Heart left ventricle (tissue), 16 donors: ENCODE measurements at regions not wholly inside any gene's neighbourhood (a gene's known extent, or its start where the extent isn't known, plus 50 kb on each side); places are given as distances from the start of the nearest gene placed in this dataset.
A peak's percentile ranks its signal among the peaks of the same experiment; 100 is the strongest.

Source experiments
- ATAC-seq, 4 donors: fragments of 200-7000 bp; cut with Tn5 transposase; one replicate each; pipeline ENCODE4 v1.9.1; 2020 to 2022; ENCODE audit warnings: moderate library complexity in 4 of 4, mild to moderate bottlenecking in 3 of 4, moderate number of reproducible peaks in 1 of 4
- DNase-seq, 5 donors: peaks; one replicate each; pipeline ENCODE4 v3.0.0-alpha.2; 2020
- H3K27ac ChIP-seq, 12 donors: fragments of 200-600 bp; sonication (generic) in 4 of 12; one replicate each; pipeline versions ENCODE4 v1.5.0 to v1.8.0; 2016 to 2022; ENCODE audit warnings: mild to moderate bottlenecking in 2 of 12
- H3K27me3 ChIP-seq, 9 donors: fragments of 200-600 bp; sonication (generic) in 2 of 9; one replicate each; pipeline versions ENCODE4 v1.5.1 to v1.8.0; 2016 to 2022; ENCODE audit warnings: mild to moderate bottlenecking in 3 of 9
- H3K36me3 ChIP-seq, 9 donors: fragments of 200-600 bp; sonication (generic) in 2 of 9; one replicate each; pipeline versions ENCODE4 v1.5.0 to v1.8.0; 2018 to 2022; ENCODE audit warnings: mild to moderate bottlenecking in 2 of 9
- H3K4me1 ChIP-seq, 12 donors: fragments of 200-600 bp; sonication (generic) in 4 of 12; one replicate each; pipeline versions ENCODE4 v1.5.0 to v1.8.0; 2016 to 2022; ENCODE audit warnings: mild to moderate bottlenecking in 3 of 12
- H3K4me3 ChIP-seq, 12 donors: fragments of 200-600 bp; sonication (generic) in 4 of 12; one replicate each; pipeline versions ENCODE4 v1.5.0 to v1.8.0; 2017 to 2022; ENCODE audit warnings: mild to moderate bottlenecking in 9 of 12, moderate library complexity in 4 of 12
- H3K9me3 ChIP-seq, 12 donors: fragments of 200-600 bp; sonication (generic) in 4 of 12; one replicate each; pipeline versions ENCODE4 v1.5.0 to v1.8.0; 2016 to 2022; ENCODE audit warnings: mild to moderate bottlenecking in 1 of 12
- CTCF ChIP-seq, 12 donors: fragments of 200-600 bp; sonication (generic) in 4 of 12; IDR thresholded peaks; one replicate each; pipeline versions ENCODE4 v1.5.0 to v1.8.0; 2018 to 2022; ENCODE audit warnings: antibody characterized with exemption in 12 of 12, mild to moderate bottlenecking in 5 of 12
- POLR2A ChIP-seq, 2 donors: fragments of 450-650 bp; IDR thresholded peaks; one replicate each; pipeline ENCODE4 v1.6.1; 2017; ENCODE audit warnings: antibody characterized with exemption in 2 of 2, mild to moderate bottlenecking in 2 of 2, moderate library complexity in 2 of 2
- WGBS, 4 donors: extraction: QIAGEN DNeasy Blood & Tissue Kit in 2 of 4; methylation state at CpG; one replicate each; pipeline versions ENCODE4 v1.1.5 to v1.1.7; 2013 to 2018; 5-methylcytosine and 5-hydroxymethylcytosine counted together
- intact Hi-C, 10 donors: fragments of 100-400 bp; cut with DNase I; formaldehyde crosslinking; loops; one replicate each; pipeline versions ENCODE4 v1.11.1 to v1.14.2; 2022
- donor health status: ischemic (EF 13 %, LVEDD 7.1; RV severe dilation, severe dysfunction).
- donor health status: healthy with polysubstance abuse.
- donor health status: DM: no; HTN: yes; CAD: no.
- donor health status: DM: no; HTN: no; CAD: no.
- donor health status: ischemic (EF 25% LVEDD 6.9; RV normal size, moderate dysfunction).
- donor health status: ischemic (EF 25% LVEDD 5.7; RV mildly dilated, moderate dysfunction).
- donor health status: healthy.
- donor health status: DM: yes; HTN: yes; CAD: no.
- donor health status: ischemic (EF 35%, LVEDD 5.7; RV mildly dilated, moderate dysfunction).
- donor health status: nonischemic (EF 11% LVEDD 7.7; RV severe dilation, severe dysfunction).
- donor health status: DM: yes; HTN: yes; CAD: no.
- donor health status: PGD.
- donor health status: ischemic (EF 29% LVEDD 5.4; RV normal size, mild dysfunction).
- donor health status: nonischemic (EF 23%, LVEDD 6.1; RV moderate dilation, normal function).

DNA sequence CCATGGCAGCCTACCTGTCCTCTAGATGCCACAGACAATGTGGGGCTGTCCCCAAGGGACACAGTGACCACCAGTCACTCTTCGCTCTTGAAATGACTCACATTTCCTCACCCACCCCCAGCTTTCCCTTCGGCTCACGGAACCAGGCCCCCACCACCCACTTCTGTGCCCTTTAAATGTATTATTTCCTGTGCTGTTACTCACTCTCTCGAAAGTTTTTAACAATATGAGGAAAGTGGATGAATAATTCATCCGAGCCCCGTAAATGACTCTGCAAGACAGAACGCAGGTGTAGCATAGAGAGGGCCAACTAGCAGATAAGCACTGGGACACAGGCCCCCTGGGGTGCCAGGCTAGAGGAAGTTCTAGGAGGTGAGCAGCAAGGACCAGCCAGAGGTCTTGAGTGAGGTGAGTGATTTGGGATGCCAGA is 179.5 kb upstream of the TBL1X start:
- Histone ChIP-seq H3K4me3 (no peak overlapping the region), H3K9me3 (no peaks in the 10 kb centered on the region), H3K27ac (no peak overlapping the region), H3K4me1 (peaks cover 0 to 16% (median 0%) of the 10 kb centered on the region in 12 donors), H3K36me3 (no peaks in the 10 kb centered on the region), H3K27me3 (peaks cover 0 to 13% (median 0%) of the 10 kb centered on the region in 9 donors)
- no peak for DNase-seq
- intact Hi-C loops: no loop called here
- no peak for ATAC-seq
- WGBS, 4 donors: 54 to 62% (median 56%) methylated on average over 7 of the region's 7 CpGs
- TF ChIP-seq CTCF (IDR thresholded peaks at IDR 0.05) (no peak), POLR2A (IDR thresholded peaks at IDR 0.05) (no peak)

- intact Hi-C loops: no loop called here
- ATAC-seq (no peak), DNase-seq (no peak)
- Histone ChIP-seq H3K9me3 (no peaks in the 10 kb centered on the region), H3K4me3 (no peak overlapping the region), H3K27me3 (peaks cover 0 to 20% (median 0%) of the 10 kb centered on the region in 9 donors), H3K36me3 (no peaks in the 10 kb centered on the region), H3K4me1 (peaks cover 0 to 16% (median 0%) of the 10 kb centered on the region in 12 donors), H3K27ac (no peak overlapping the region)
- no peak for TF ChIP-seq POLR2A (IDR thresholded peaks at IDR 0.05)
- TF ChIP-seq CTCF (IDR thresholded peaks at IDR 0.05): no peak
- WGBS, 4 donors: 72 to 83% (median 76%) methylated on average over 3 of the region's 3 CpGs
These were observed 178.6 kb upstream of the TBL1X start for GRCh38 chrX:9286234-9286633.

DNA sequence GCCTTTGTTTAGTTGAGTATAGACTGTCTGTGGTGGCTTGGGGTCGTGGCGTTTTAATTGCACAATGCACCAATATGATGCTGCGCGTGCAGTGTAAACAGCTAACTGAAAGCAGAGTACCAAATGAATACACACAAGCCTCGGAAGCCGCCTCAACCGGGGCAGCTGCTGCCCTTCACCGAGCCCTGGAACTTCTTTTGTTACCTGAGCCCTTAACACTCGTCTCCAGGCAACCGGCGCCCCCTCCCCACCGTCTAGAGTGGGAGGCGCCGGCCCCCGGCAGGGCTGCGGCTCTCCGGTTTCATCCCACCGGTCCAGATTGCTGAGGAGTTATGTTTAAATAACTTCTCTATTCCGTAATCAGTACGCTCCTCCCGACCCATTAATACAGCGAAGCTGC is 173.2 kb upstream of the TBL1X start:
- no peak overlapping the region for H3K27ac ChIP-seq
- H3K4me3 ChIP-seq: no peak overlapping the region
- TF ChIP-seq CTCF (IDR thresholded peaks at IDR 0.05) (no peak), POLR2A (IDR thresholded peaks at IDR 0.05) (no peak)
- DNase-seq (no peak), ATAC-seq (no peak)
- peaks cover 0 to 73% (median 0%) of the 10 kb centered on the region in 9 donors for H3K27me3 ChIP-seq
- H3K4me1 ChIP-seq: peaks cover 0 to 3% (median 0%) of the 10 kb centered on the region in 12 donors
- WGBS, 4 donors: 14 to 20% (median 17%) methylated on average over 19 to 22 of the region's 22 CpGs
- H3K9me3 ChIP-seq: no peaks in the 10 kb centered on the region
- H3K36me3 ChIP-seq: no peaks in the 10 kb centered on the region
- intact Hi-C loops: no loop called here

GRCh38 chrX:9293051-9293496 is 171.8 kb upstream of the TBL1X start:
- H3K27ac ChIP-seq: no peak overlapping the region
- peak overlapping the region in 1 of 12 donors; percentile 3 for H3K4me3 ChIP-seq
- DNase-seq: no peak
- intact Hi-C loops: no loop called here
- TF ChIP-seq POLR2A (IDR thresholded peaks at IDR 0.05): no peak
- TF ChIP-seq CTCF (IDR thresholded peaks at IDR 0.05): no peak
- no peaks in the 10 kb centered on the region for H3K4me1 ChIP-seq
- no peaks in the 10 kb centered on the region for H3K36me3 ChIP-seq
- no peak for ATAC-seq
- 16 to 23% (median 20%) methylated on average over 18 of the region's 18 CpGs for WGBS, 4 donors
- H3K9me3 ChIP-seq: no peaks in the 10 kb centered on the region
- peaks cover 0 to 79% (median 0%) of the 10 kb centered on the region in 9 donors for H3K27me3 ChIP-seq
